Endothelial cell of umbilical vein (primary cell): ENCODE measurements at regions not wholly inside any gene's neighbourhood (a gene's known extent, or its start where the extent isn't known, plus 50 kb on each side); places are given as distances from the start of the nearest gene placed in this dataset.

Source experiments
- BruUV-seq: library from RNA; stranded (reverse); fragments of 400-500 nt; replicated peaks from 2 replicates; lab custom pipeline; 2021; lab: Mats Ljungman, UMichigan
- CTCF ChIA-PET: fragments of 300-600, 350-600 bp; sonication (Branson Sonifier 250); formaldehyde crosslinking; loops from one replicate; lab custom pipeline; 2021; ENCODE audit warnings: antibody characterized with exemption, inconsistent platforms; lab: Charles Lee
- POLR2A ChIA-PET: fragments of 300-600, 350-600 bp; sonication (Branson Sonifier 250); formaldehyde crosslinking; loops from one replicate; lab custom pipeline; 2021; ENCODE audit warnings: antibody characterized with exemption, inconsistent platforms; lab: Charles Lee
- DNase-seq: peaks from one replicate; pipeline ENCODE4 v3.0.0-alpha.2; 2011; ENCODE audit warnings: low read depth, low spot score
- FAIRE-seq: peaks from 2 replicates; lab custom pipeline; 2011; peaks lifted over from hg19 to GRCh38; lab: Jason Lieb, UNC
- H2AFZ ChIP-seq: 2 replicates; pipeline ENCODE4 v1.6.0; 2012; ENCODE audit warnings: low read depth, low read length, control low read depth, inconsistent platforms
- H3K27ac ChIP-seq: 2 replicates; pipeline ENCODE4 v1.5.1; 2011; ENCODE audit warnings: low read depth, mild to moderate bottlenecking, control low read depth, low read length, moderate library complexity; ENCODE audit not compliant: insufficient read depth
- H3K27me3 ChIP-seq, 2 experiments: 2 replicates each; pipeline versions ENCODE4 v1.6.0 to v1.6.1; 2011; ENCODE audit warnings: low read length in 2 of 2, mixed read lengths in 1 of 2; ENCODE audit not compliant: control insufficient read depth in 2 of 2, insufficient read depth in 2 of 2
- H3K36me3 ChIP-seq, 2 experiments: 2 replicates in 1 of 2; 3 replicates in 1 of 2; pipeline ENCODE4 v1.5.1; 2011; ENCODE audit warnings: low read length in 2 of 2, mild to moderate bottlenecking in 1 of 2, moderate library complexity in 1 of 2; ENCODE audit not compliant: control insufficient read depth in 2 of 2, insufficient read depth in 2 of 2; ENCODE audit errors: extremely low read depth in 1 of 2
- H3K4me1 ChIP-seq: 3 replicates; pipeline ENCODE4 v1.5.1; 2011; ENCODE audit warnings: mild to moderate bottlenecking, low read length; ENCODE audit not compliant: control insufficient read depth, insufficient read depth; ENCODE audit errors: extremely low read depth
- H3K4me2 ChIP-seq: 2 replicates; pipeline ENCODE4 v1.6.1; 2011; ENCODE audit warnings: low read length, control low read depth, mixed read lengths; ENCODE audit not compliant: insufficient read depth
- H3K4me3 ChIP-seq, 3 experiments: fragments of 200-600 bp in 1 of 3; sonication (generic), shearing (Covaris generic) in 1 of 3; replicated peaks in 1 of 3; 2 replicates each; pipeline ENCODE4 v1.5.1; 2011 to 2016; ENCODE audit warnings: control low read depth in 3 of 3, low read length in 3 of 3, mild to moderate bottlenecking in 2 of 3, inconsistent platforms in 1 of 3, low read depth in 1 of 3, moderate library complexity in 1 of 3; ENCODE audit not compliant: insufficient read depth in 1 of 3
- H3K79me2 ChIP-seq: 2 replicates; pipeline ENCODE4 v1.6.0; 2012; ENCODE audit warnings: low read length, inconsistent platforms; ENCODE audit not compliant: control insufficient read depth, insufficient read depth
- H3K9ac ChIP-seq: replicated peaks from 2 replicates; pipeline ENCODE3; 2011; ENCODE audit warnings: low read length, control low read depth; ENCODE audit not compliant: insufficient read depth; ENCODE audit errors: extremely low read depth
- H3K9me1 ChIP-seq: replicated peaks from 3 replicates; pipeline ENCODE4 v1.6.0; 2011; ENCODE audit warnings: mild to moderate bottlenecking, low read length; ENCODE audit not compliant: control insufficient read depth, insufficient read depth; ENCODE audit errors: extremely low read depth
- H3K9me3 ChIP-seq: replicated peaks from 2 replicates; pipeline ENCODE4 v1.5.1; 2012; ENCODE audit warnings: low read length, inconsistent platforms; ENCODE audit not compliant: control insufficient read depth, insufficient read depth
- H4K20me1 ChIP-seq: replicated peaks from 2 replicates; pipeline ENCODE3; 2011; ENCODE audit warnings: mild to moderate bottlenecking, low read length; ENCODE audit not compliant: control insufficient read depth, insufficient read depth; ENCODE audit errors: extremely low read depth
- CTCF ChIP-seq, 2 donors: IDR thresholded peaks; 1 replicate in 1 of 2; 2 replicates in 1 of 2; pipeline ENCODE4 v1.5.1; 2011; ENCODE audit warnings: low read length in 2 of 2, mild to moderate bottlenecking in 2 of 2, moderate library complexity in 2 of 2, control low read depth in 1 of 2, inconsistent platforms in 1 of 2, low read depth in 1 of 2; ENCODE audit not compliant: insufficient read depth in 1 of 2; ENCODE audit errors: extremely low read depth in 1 of 2
- EZH2 ChIP-seq: IDR thresholded peaks from 2 replicates; pipeline ENCODE4 v1.6.1; 2012; ENCODE audit warnings: borderline replicate concordance, low read depth, mild to moderate bottlenecking, moderate library complexity, low read length, inconsistent platforms; ENCODE audit not compliant: severe bottlenecking
- FOS ChIP-seq: IDR thresholded peaks from 2 replicates; pipeline ENCODE4 v1.6.1; 2011; ENCODE audit warnings: mild to moderate bottlenecking, low read length, moderate library complexity, borderline replicate concordance; ENCODE audit not compliant: insufficient read depth
- GATA2 ChIP-seq: IDR thresholded peaks from 2 replicates; pipeline ENCODE4 v1.7.0; 2011; ENCODE audit warnings: low read depth, mild to moderate bottlenecking, moderate library complexity, mixed read lengths, low read length; ENCODE audit not compliant: insufficient read length, insufficient read depth
- JUN ChIP-seq: IDR thresholded peaks from 2 replicates; pipeline ENCODE4 v1.6.1; 2011; ENCODE audit warnings: borderline replicate concordance, low read depth; ENCODE audit not compliant: insufficient read length, insufficient read depth
- MAX ChIP-seq: IDR thresholded peaks from 2 replicates; pipeline ENCODE4 v1.6.1; 2011; ENCODE audit not compliant: insufficient read depth, insufficient read length
- MYC ChIP-seq: IDR thresholded peaks from one replicate; pipeline ENCODE4 v1.6.1; 2011; ENCODE audit warnings: mild to moderate bottlenecking, low read depth, low read length
- POLR2A ChIP-seq: IDR thresholded peaks from 2 replicates; pipeline ENCODE4 v1.6.1; 2012; ENCODE audit warnings: low read depth, mild to moderate bottlenecking, control low read depth, low read length
- POLR2AphosphoS5 ChIP-seq: IDR thresholded peaks from 2 replicates; pipeline ENCODE4 v1.6.1; 2012; ENCODE audit warnings: low read depth, mild to moderate bottlenecking, control low read depth, low read length, moderate library complexity; ENCODE audit not compliant: insufficient read depth
- dilution Hi-C: fragments of 300-500 bp; cut with MboI; formaldehyde crosslinking; loops from one replicate; pipeline ENCODE4 v1.15.0; 2019; ENCODE audit warnings: low sequenced_read_pairs; ENCODE audit not compliant: extremely low pct_ligation_motif_present
- intact Hi-C: fragments of 100-400 bp; cut with micrococcal nuclease; formaldehyde crosslinking; loops from one replicate; pipeline ENCODE4 v1.10.0; 2022

GRCh38 chr21:15327637-15328265, 263.0 kb upstream of the NRIP1 start:
- no peak overlapping the region for H3K4me3 ChIP-seq
- H3K9ac ChIP-seq, result no peak overlapping the region
- H2AFZ ChIP-seq, result no peak overlapping the region
- no peaks in the 10 kb centered on the region for H3K36me3 ChIP-seq
- dilution Hi-C loops (no loop called here), intact Hi-C loops (no loop called here)
- no peaks in the 10 kb centered on the region for H3K9me3 ChIP-seq
- H3K4me1 ChIP-seq, result no peaks in the 10 kb centered on the region
- peaks cover 2% of the 10 kb centered on the region for H4K20me1 ChIP-seq
- TF ChIP-seq MAX, result no peak
- TF ChIP-seq FOS, result no peak
- TF ChIP-seq CTCF (IDR thresholded peaks at IDR 0.05; ENCODE audit: extremely low read depth in 1 of 2, insufficient read depth in 1 of 2, low read depth in 1 of 2, low read length in 2 of 2), result no peak
- TF ChIP-seq POLR2A, result no peak
- TF ChIP-seq JUN, result no peak
- TF ChIP-seq POLR2AphosphoS5, result no peak
- TF ChIP-seq GATA2, result no peak
- TF ChIP-seq EZH2, result no peak
- no peak for TF ChIP-seq MYC
- BruUV-seq, result no TSS peak
- no peak overlapping the region for H3K27ac ChIP-seq
- no peaks in the 10 kb centered on the region for H3K79me2 ChIP-seq
- no peak overlapping the region for H3K4me2 ChIP-seq
- H3K9me1 ChIP-seq, result no peaks in the 10 kb centered on the region
- FAIRE-seq, result no peak
- H3K27me3 ChIP-seq, result peaks cover 0 to 2% of the 10 kb centered on the region in 2 experiments
- POLR2A ChIA-PET, result no interaction called here
- CTCF ChIA-PET, result interaction anchor here (1.7 kb wide), 1 partner anchor 18 kb away, joined by 5 read pairs; no protein-coding TSS in a partner anchor
- DNase-seq, result no peak
